GM12878 (cell line): ENCODE measurements at regions not wholly inside any gene's neighbourhood (a gene's known extent, or its start where the extent isn't known, plus 50 kb on each side); places are given as distances from the start of the nearest gene placed in this dataset.

Experiments
- ATAC-seq: fragments of 200-7000 bp; cut with Tn5 transposase; 3 replicates; pipeline ENCODE4 v1.9.1; 2020; ENCODE audit warnings: mild to moderate bottlenecking, moderate library complexity
- BruUV-seq: library from RNA; stranded (reverse); fragments of 400-500 nt; replicated peaks from 2 replicates; lab custom pipeline; 2021; lab: Mats Ljungman, UMichigan
- CTCF ChIA-PET: fragments of 300-600 bp; sonication (Branson Sonifier 250); formaldehyde crosslinking; extraction: SDS; loops from one replicate; lab custom pipeline; 2021; ENCODE audit warnings: inconsistent platforms; lab: Yijun Ruan, JAX
- POLR2A ChIA-PET: fragments of 350-600 bp; formaldehyde crosslinking; extraction: SDS; loops from one replicate; lab custom pipeline; 2021; ENCODE audit warnings: inconsistent platforms; lab: Charles Lee
- RAD21 ChIA-PET: fragments of 300-600 bp; sonication (Branson Sonifier 250); formaldehyde crosslinking; loops from one replicate; lab custom pipeline; 2023; ENCODE audit warnings: antibody characterized with exemption; ENCODE audit not compliant: unreplicated experiment; lab: Charles Lee
- SMC1A ChIA-PET: fragments of 300-600 bp; sonication (Branson Sonifier 250); formaldehyde crosslinking; loops from one replicate; lab custom pipeline; 2023; ENCODE audit not compliant: unreplicated experiment, uncharacterized antibody; lab: Charles Lee
- DNase-seq: peaks from one replicate; pipeline ENCODE4 v3.0.0-alpha.2; 2011; ENCODE audit warnings: low read depth, low spot score
- FAIRE-seq: peaks from 3 replicates; lab custom pipeline; 2011; peaks lifted over from hg19 to GRCh38; lab: Jason Lieb, UNC
- H2AFZ ChIP-seq: 2 replicates; pipeline ENCODE4 v1.6.0; 2011; ENCODE audit warnings: low read depth, low read length, control low read depth; ENCODE audit not compliant: control insufficient read depth
- H3K27ac ChIP-seq: 2 replicates; pipeline ENCODE4 v1.5.1; 2011; ENCODE audit warnings: control low read depth; ENCODE audit not compliant: control insufficient read depth, insufficient read depth
- H3K27me3 ChIP-seq, 2 experiments: replicated peaks in 1 of 2; 2 replicates each; pipeline versions ENCODE4 v1.6.0 to v1.6.1; 2011; ENCODE audit warnings: low read length in 1 of 2; ENCODE audit not compliant: control insufficient read depth in 2 of 2, insufficient read depth in 2 of 2
- H3K36me3 ChIP-seq, 2 experiments: 2 replicates each; pipeline ENCODE4 v1.5.1; 2011; ENCODE audit warnings: low read length in 1 of 2; ENCODE audit not compliant: control insufficient read depth in 2 of 2, insufficient read depth in 2 of 2
- H3K4me1 ChIP-seq: 2 replicates; pipeline ENCODE4 v1.6.1; 2011; ENCODE audit warnings: mild to moderate bottlenecking, low read length, moderate library complexity, mixed read lengths; ENCODE audit not compliant: control insufficient read depth, insufficient read depth
- H3K4me2 ChIP-seq: 2 replicates; pipeline ENCODE4 v1.6.0; 2011; ENCODE audit warnings: control low read depth; ENCODE audit not compliant: control insufficient read depth, insufficient read depth
- H3K4me3 ChIP-seq: fragments of 200-600 bp; sonication (generic); 2 replicates; pipeline ENCODE4 v1.5.1; 2016
- H3K79me2 ChIP-seq: 2 replicates; pipeline ENCODE4 v1.6.0; 2011; ENCODE audit warnings: low read length; ENCODE audit not compliant: control insufficient read depth, insufficient read depth
- H3K9ac ChIP-seq: 2 replicates; pipeline ENCODE4 v1.8.0; 2011; ENCODE audit warnings: low read length, control low read depth, mixed read lengths; ENCODE audit not compliant: control insufficient read depth, insufficient read depth
- H3K9me3 ChIP-seq: replicated peaks from 3 replicates; pipeline ENCODE4 v1.5.1; 2011; ENCODE audit warnings: mild to moderate bottlenecking, low read length; ENCODE audit not compliant: control insufficient read depth, insufficient read depth
- H4K20me1 ChIP-seq: 2 replicates; pipeline ENCODE4 v1.6.0; 2011; ENCODE audit not compliant: control insufficient read depth, insufficient read depth
- BCL11A ChIP-seq: IDR thresholded peaks from 2 replicates; pipeline ENCODE4 v1.6.1; 2011; ENCODE audit warnings: low read depth, low read length
- CHD2 ChIP-seq: IDR thresholded peaks from 2 replicates; pipeline ENCODE4 v1.6.1; 2011; ENCODE audit warnings: low read depth, low read length, improper control_type of control experiment, borderline replicate concordance
- MTA2 ChIP-seq: fragments of 450-650 bp; IDR thresholded peaks from 2 replicates; pipeline ENCODE4 v1.6.1; 2016; ENCODE audit warnings: low read depth, mild to moderate bottlenecking, moderate library complexity
- MYB ChIP-seq: fragments of 150-350 bp; IDR thresholded peaks from 2 replicates; pipeline ENCODE4 v1.6.1; 2014; ENCODE audit warnings: mild to moderate bottlenecking, low read depth, low read length, borderline replicate concordance
- NR2C1 ChIP-seq: fragments of 450-650 bp; IDR thresholded peaks from 2 replicates; pipeline ENCODE4 v1.6.1; 2017; ENCODE audit warnings: antibody characterized with exemption, mild to moderate bottlenecking, moderate library complexity
- SPI1 ChIP-seq: IDR thresholded peaks from 2 replicates; pipeline ENCODE4 v1.6.1; 2011; ENCODE audit warnings: low read depth, mild to moderate bottlenecking, low read length, moderate library complexity, borderline replicate concordance; ENCODE audit not compliant: insufficient read depth
- WRNIP1 ChIP-seq: IDR thresholded peaks from 2 replicates; pipeline ENCODE4 v1.6.1; 2011; ENCODE audit warnings: low read depth, low read length, improper control_type of control experiment, borderline replicate concordance
- ZBED1 ChIP-seq: IDR thresholded peaks from 2 replicates; pipeline ENCODE4 v1.6.1; 2016; ENCODE audit warnings: borderline replicate concordance
- WGBS: methylation state at CpG from one replicate; pipeline ENCODE4 v1.1.6; 2016; ENCODE audit warnings: low lambda C conversion rate; ENCODE audit not compliant: insufficient replicate concordance, insufficient coverage; ENCODE audit errors: missing lambda C conversion rate; 5-methylcytosine and 5-hydroxymethylcytosine counted together
- in situ Hi-C: fragments of 300-500 bp; cut with MboI; formaldehyde crosslinking; loops from 9 replicates; pipeline ENCODE4 v1.14.3; 2018; ENCODE audit warnings: mixed read lengths
- intact Hi-C: fragments of 100-400 bp; cut with micrococcal nuclease; formaldehyde crosslinking; loops from one replicate; pipeline ENCODE4 v1.14.2; 2022; ENCODE audit not compliant: unreplicated experiment
- TF ChIP-seq, protein P1 (sequence below): IDR thresholded peaks from 2 replicates; pipeline ENCODE4 v1.6.1; 2011; ENCODE audit warnings: low read depth, mild to moderate bottlenecking, low read length, moderate library complexity, borderline replicate concordance; ENCODE audit errors: extremely low read depth

DNA sequence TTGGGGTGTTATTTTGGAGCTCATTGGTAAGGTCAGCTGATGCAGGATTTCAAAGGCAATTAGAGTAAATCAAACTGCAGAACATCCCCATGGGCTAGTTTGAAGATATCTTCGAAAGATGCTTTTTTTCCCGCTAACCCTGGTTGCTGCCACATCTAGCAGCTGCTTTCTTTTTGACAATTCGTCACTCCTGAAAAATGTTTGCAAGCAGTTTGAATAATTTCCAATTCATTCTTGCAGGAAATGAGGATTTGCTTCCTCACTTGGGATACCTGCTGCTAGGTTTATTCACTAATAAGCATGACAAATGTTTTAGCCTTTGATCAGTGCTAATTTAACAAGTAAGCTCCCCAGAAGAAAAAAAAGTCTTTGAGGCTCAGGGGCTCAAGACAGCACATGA lies 649.6 kb upstream of the RORB start:
- TF ChIP-seq, protein P1, sequence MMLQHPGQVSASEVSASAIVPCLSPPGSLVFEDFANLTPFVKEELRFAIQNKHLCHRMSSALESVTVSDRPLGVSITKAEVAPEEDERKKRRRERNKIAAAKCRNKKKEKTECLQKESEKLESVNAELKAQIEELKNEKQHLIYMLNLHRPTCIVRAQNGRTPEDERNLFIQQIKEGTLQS: no peak
- TF ChIP-seq BCL11A: no peak
- TF ChIP-seq WRNIP1: no peak
- TF ChIP-seq SPI1: no peak
- TF ChIP-seq ZBED1: no peak
- no peak for TF ChIP-seq CHD2
- TF ChIP-seq, all 136 proteins: peak for 0
- FAIRE-seq (no peak), ATAC-seq (no peak), DNase-seq (no peak)
- WGBS: 61% methylated on average over 3 of the region's 3 CpGs
- no peaks in the 10 kb centered on the region for H3K27me3 ChIP-seq
- intact Hi-C loops (no loop called here), in situ Hi-C loops (no loop called here)
- H3K4me1 ChIP-seq: no peaks in the 10 kb centered on the region
- CTCF ChIA-PET: no interaction called here
- H3K9me3 ChIP-seq: no peaks in the 10 kb centered on the region
- SMC1A ChIA-PET: interaction anchor here (1.7 kb wide), 1 partner anchor 22 kb away, joined by 3 read pairs; no protein-coding TSS in a partner anchor
- H4K20me1 ChIP-seq: no peaks in the 10 kb centered on the region
- BruUV-seq: no TSS peak
- no peaks in the 10 kb centered on the region for H3K79me2 ChIP-seq
- H3K4me2 ChIP-seq: no peak overlapping the region
- RAD21 ChIA-PET: no interaction called here
- H3K4me3 ChIP-seq: no peak overlapping the region
- POLR2A ChIA-PET: no interaction called here
- H3K9ac ChIP-seq: no peak overlapping the region
- H2AFZ ChIP-seq: no peak overlapping the region
- H3K36me3 ChIP-seq: no peaks in the 10 kb centered on the region
- H3K27ac ChIP-seq: no peak overlapping the region

DNA sequence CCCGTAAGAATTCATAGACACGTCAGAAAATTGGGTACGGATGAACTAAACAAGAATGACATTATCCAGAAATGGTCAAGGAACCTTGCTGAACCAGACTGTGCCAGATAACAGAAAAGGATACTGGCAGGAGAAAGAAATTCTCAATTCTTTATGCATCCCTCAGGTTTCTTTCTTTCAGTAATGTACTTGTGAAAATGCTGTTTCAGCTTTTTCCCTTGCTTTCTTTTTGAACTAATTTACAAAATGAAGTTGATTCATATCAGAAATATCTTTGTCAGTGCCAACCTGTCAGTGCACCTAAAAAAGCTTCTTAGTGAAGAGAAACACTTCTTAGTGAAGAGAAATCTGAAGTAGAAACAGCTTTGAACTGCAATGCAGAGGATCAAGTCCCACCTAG lies 643.6 kb upstream of the RORB start:
- SMC1A ChIA-PET: interaction anchor here (1.3 kb wide), 1 partner anchor 9 kb away, joined by 3 read pairs; no protein-coding TSS in a partner anchor
- no peaks in the 10 kb centered on the region for H4K20me1 ChIP-seq
- no peak overlapping the region for H2AFZ ChIP-seq
- CTCF ChIA-PET: interaction anchor here (1.1 kb wide), 1 partner anchor 15 kb away, joined by 3 read pairs; no protein-coding TSS in a partner anchor
- H3K27ac ChIP-seq: no peak overlapping the region
- BruUV-seq: no TSS peak
- in situ Hi-C loops: no loop called here
- POLR2A ChIA-PET: no interaction called here
- intact Hi-C loops: no loop called here
- no peaks in the 10 kb centered on the region for H3K4me1 ChIP-seq
- WGBS: 15% methylated on average over 3 of the region's 3 CpGs
- ATAC-seq: no peak
- no peak for FAIRE-seq
- TF ChIP-seq NR2C1: no peak
- TF ChIP-seq MTA2: no peak
- TF ChIP-seq MYB: no peak
- H3K4me2 ChIP-seq: no peak overlapping the region
- DNase-seq: no peak
- H3K9ac ChIP-seq: no peak overlapping the region
- H3K9me3 ChIP-seq: no peaks in the 10 kb centered on the region
- no peaks in the 10 kb centered on the region for H3K27me3 ChIP-seq
- H3K4me3 ChIP-seq: no peak overlapping the region
- H3K79me2 ChIP-seq: no peaks in the 10 kb centered on the region
- RAD21 ChIA-PET: no interaction called here
- no peaks in the 10 kb centered on the region for H3K36me3 ChIP-seq
